ENCODE measurements at regions not wholly inside any gene's neighbourhood (a gene's known extent, or its start where the extent isn't known, plus 50 kb on each side); places are given as distances from the start of the nearest gene placed in this dataset.

DNA sequence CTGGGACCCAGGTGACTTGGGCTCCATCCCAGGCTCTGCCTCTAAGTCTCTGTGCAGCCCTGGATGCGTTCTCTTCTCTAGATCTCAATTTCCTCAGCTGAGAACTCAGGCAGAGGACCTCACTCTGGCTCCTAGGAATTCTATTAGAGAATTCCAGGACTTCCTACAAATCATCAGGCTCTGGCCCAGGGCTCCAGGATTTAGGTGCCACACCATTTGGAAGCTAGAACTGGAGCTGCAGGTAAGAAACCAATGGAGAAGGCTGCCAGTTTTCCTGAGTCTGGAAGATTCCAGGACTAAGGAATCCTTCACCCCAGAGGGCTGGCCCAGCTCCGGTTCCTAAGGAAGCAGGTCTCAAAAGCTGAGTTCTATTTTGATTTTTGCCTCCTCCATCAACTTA is 189.8 kb upstream of the CDH5 start:
- FAIRE-seq, result no peak
- no peak overlapping the region for H4K91ac ChIP-seq (replicated peaks; ENCODE audit: insufficient read length, low read length)
- no peak overlapping the region for H2AFZ ChIP-seq (ENCODE audit: low read length)
- 74% methylated on average over 2 of the region's 2 CpGs; no CpG with 5 or more reads in 1 of the 2 experiments for WGBS, 2 experiments (ENCODE audit: extremely low coverage in 1 of 2, insufficient coverage in 1 of 2, insufficient read length in 1 of 2, insufficient replicate concordance in 2 of 2, low coverage in 1 of 2, low lambda C conversion rate in 2 of 2, missing lambda C conversion rate in 1 of 2)
- ChIA-PET POLR2A (ENCODE audit: partially characterized antibody) (no interaction called here), CTCF (ENCODE audit: partially characterized antibody) (interaction anchor here (0.7 to 2.2 kb wide), 3 partner anchors 9 to 94 kb away, joined by 3 to 9 read pairs (median 3); no protein-coding TSS in a partner anchor)
- H3K14ac ChIP-seq (ENCODE audit: insufficient read length), result no peak overlapping the region
- no peak overlapping the region for H3K27ac ChIP-seq (ENCODE audit: low read depth, low read length)
- no peak overlapping the region for H2BK15ac ChIP-seq (ENCODE audit: low read length)
- H3K27me3 ChIP-seq (replicated peaks in 1 of 4; ENCODE audit: control insufficient read depth in 3 of 4, extremely low read depth in 1 of 4, insufficient read depth in 3 of 4, low read length in 3 of 4), result no peaks in the 10 kb centered on the region
- no peaks in the 10 kb centered on the region; the same call in 1 of the 2 replicates for H3K23me2 ChIP-seq (ENCODE audit: low read depth, low read length)
- no peaks in the 10 kb centered on the region for H3K36me3 ChIP-seq (ENCODE audit: control insufficient read depth in 2 of 4, insufficient read depth in 4 of 4, low read length in 3 of 4)
- no peak overlapping the region for H2AK5ac ChIP-seq (ENCODE audit: low read depth, low read length)
- no peak overlapping the region for H2BK120ac ChIP-seq (replicated peaks; ENCODE audit: low read depth, low read length)
- no peaks in the 10 kb centered on the region for H3K79me1 ChIP-seq (ENCODE audit: low read depth, low read length)
- no peak overlapping the region for H3K4me2 ChIP-seq (ENCODE audit: insufficient read depth in 1 of 2, low read depth in 2 of 2, low read length in 2 of 2)
- H2BK12ac ChIP-seq (ENCODE audit: low read depth, low read length), result no peak overlapping the region
- no peak overlapping the region for H3K23ac ChIP-seq (ENCODE audit: insufficient read length)
- DNase-seq (ENCODE audit: low read depth in 1 of 2, low spot score in 2 of 2), result no peak
- H3K18ac ChIP-seq (ENCODE audit: extremely low read depth, low read length), result no peak overlapping the region
- no peak overlapping the region for H3K4ac ChIP-seq (replicated peaks; ENCODE audit: insufficient read length, low read depth, low read length)
- H4K5ac ChIP-seq (ENCODE audit: insufficient read length, low read depth, low read length), result no peak overlapping the region
- peaks cover 0 to 6% of the 10 kb centered on the region in 2 experiments; a peak in 2 of 4 replicates for H3K9me3 ChIP-seq (ENCODE audit: insufficient read depth in 2 of 2, low read depth in 1 of 2, low read length in 1 of 2)
- no peak overlapping the region for H3K56ac ChIP-seq (replicated peaks; ENCODE audit: insufficient read length, low read depth, low read length)
- H2BK20ac ChIP-seq (ENCODE audit: low read length), result no peak overlapping the region
- H4K20me1 ChIP-seq (replicated peaks in 1 of 2; ENCODE audit: control insufficient read depth in 1 of 2, insufficient read depth in 2 of 2, low read length in 2 of 2), result no peaks in the 10 kb centered on the region
- no peak overlapping the region for H3K9ac ChIP-seq (replicated peaks in 1 of 4; ENCODE audit: extremely low read depth in 1 of 4, low read depth in 3 of 4, low read length in 3 of 4)
- no peak overlapping the region for H3K4me3 ChIP-seq (ENCODE audit: extremely low read depth in 1 of 4, insufficient read depth in 2 of 4, low read depth in 3 of 4, low read length in 4 of 4)
- no peak overlapping the region for H2BK5ac ChIP-seq (ENCODE audit: low read depth, low read length)
- no peaks in the 10 kb centered on the region for H3K79me2 ChIP-seq (ENCODE audit: control insufficient read depth in 1 of 2, insufficient read depth in 2 of 2, low read length in 2 of 2)
- H3K4me1 ChIP-seq (replicated peaks in 1 of 4; ENCODE audit: control insufficient read depth in 3 of 4, insufficient read depth in 4 of 4, low read length in 3 of 4), result no peaks in the 10 kb centered on the region
- H4K8ac ChIP-seq (ENCODE audit: extremely low read depth, insufficient read depth, low read length), result no peak overlapping the region
- TF ChIP-seq CHD2 (IDR thresholded peaks at IDR 0.05; ENCODE audit: low read length) (no peak), FOSL1 (IDR thresholded peaks at IDR 0.05; ENCODE audit: insufficient read depth, low read depth, low read length) (no peak), SIRT6 (IDR thresholded peaks at IDR 0.05; ENCODE audit: low read length) (no peak)

Measured in H1 (cell line).